Putamen (tissue), 1 donor: ENCODE measurements at regions not wholly inside any gene's neighbourhood (a gene's known extent, or its start where the extent isn't known, plus 50 kb on each side); places are given as distances from the start of the nearest gene placed in this dataset.
"Not testable (repeated sequence)": the region's sequence is repeated elsewhere in the genome, so short reads cannot be mapped to it uniquely, and the experiment has no call there.

Experiments
- DNase-seq: peaks from one replicate; pipeline ENCODE4 v3.0.0-alpha.2; 2016; ENCODE audit warnings: low spot score

GRCh38 chr1:121116522-121117297 is 67.4 kb downstream of the FAM72B start:
- DNase-seq, result not testable (repeated sequence)

DNA sequence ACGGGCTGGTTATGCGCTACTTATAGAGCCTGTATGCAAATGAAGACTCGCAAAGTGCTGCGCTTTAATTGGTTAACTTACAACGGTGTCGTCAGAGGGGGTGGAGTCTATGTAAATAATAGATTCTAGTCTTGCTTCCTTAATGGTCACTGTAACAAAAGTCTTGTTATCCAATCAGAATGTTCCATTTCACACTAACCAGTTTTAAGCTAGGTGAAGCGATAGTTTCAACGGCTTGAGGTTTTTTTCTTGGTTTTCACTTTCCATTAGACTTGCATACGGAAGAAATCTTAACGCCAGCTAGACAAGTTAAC is 66.9 kb downstream of the FAM72B start:
- DNase-seq, result not testable (repeated sequence)

DNA sequence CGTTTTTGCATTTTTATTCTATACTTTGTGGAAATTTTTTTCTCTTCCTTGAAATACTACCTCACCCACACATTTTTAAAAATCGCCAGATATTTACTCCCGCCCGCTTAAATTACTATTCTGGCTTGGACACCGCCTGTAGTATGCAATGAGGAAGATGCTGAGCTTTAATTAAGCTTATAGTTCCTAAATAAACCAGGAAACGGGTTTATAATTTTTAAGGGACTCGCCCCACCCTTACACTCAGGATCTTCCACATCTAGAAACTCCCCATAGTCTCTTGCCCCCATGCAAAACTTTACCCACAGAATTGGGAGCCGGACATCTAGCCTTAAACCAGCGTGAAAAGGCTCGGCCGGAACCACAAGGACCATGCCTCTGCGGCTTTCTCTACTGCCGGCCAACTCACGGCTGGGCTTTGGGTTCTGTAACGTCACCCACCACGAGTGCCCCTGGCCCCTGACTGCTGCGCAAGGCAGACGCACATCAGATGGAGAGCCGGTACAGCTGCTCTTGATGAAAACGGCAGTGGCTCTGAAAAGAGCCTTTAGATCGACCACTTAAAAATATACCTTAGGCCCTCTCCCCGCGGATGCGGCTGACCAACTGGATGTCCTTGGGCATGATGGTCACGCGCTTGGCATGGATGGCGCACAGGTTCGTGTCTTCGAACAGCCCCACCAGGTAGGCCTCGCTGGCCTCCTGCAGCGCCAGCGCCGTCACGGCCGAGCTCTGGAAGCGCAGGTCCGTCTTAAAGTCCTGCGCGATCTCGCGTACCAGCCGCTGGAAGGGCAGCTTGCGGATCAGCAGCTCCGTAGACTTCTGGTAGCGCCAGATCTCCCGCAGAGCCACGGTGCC is 66.3 kb downstream of the FAM72B start:
- not testable (repeated sequence) for DNase-seq
